Upper lobe of left lung (tissue), 6 donors: ENCODE measurements at regions not wholly inside any gene's neighbourhood (a gene's known extent, or its start where the extent isn't known, plus 50 kb on each side); places are given as distances from the start of the nearest gene placed in this dataset.

Experiments
- ATAC-seq, 2 donors: fragments of 200-7000 bp; cut with Tn5 transposase; one replicate each; pipeline ENCODE4 v1.9.1; 2022; ENCODE audit warnings: mild to moderate bottlenecking in 2 of 2, moderate library complexity in 2 of 2; ENCODE audit not compliant: low FRiP score in 2 of 2
- DNase-seq, 2 donors: peaks; one replicate each; pipeline ENCODE4 v3.0.0-alpha.2; 2019 to 2020
- H3K27ac ChIP-seq, 4 donors: fragments of 200-600 bp; sonication (generic); one replicate each; pipeline ENCODE4 v1.5.1; 2016 to 2019
- H3K27me3 ChIP-seq, 4 donors: fragments of 200-600 bp; sonication (generic); one replicate each; pipeline ENCODE4 v1.5.1; 2017 to 2019
- H3K36me3 ChIP-seq, 4 donors: fragments of 200-600 bp; sonication (generic); one replicate each; pipeline ENCODE4 v1.5.1; 2016 to 2019
- H3K4me1 ChIP-seq, 4 donors: fragments of 200-600 bp; sonication (generic); one replicate each; pipeline ENCODE4 v1.5.1; 2018 to 2019
- H3K4me3 ChIP-seq, 4 donors: fragments of 200-600 bp; sonication (generic); one replicate each; pipeline ENCODE4 v1.5.1; 2017 to 2019; ENCODE audit warnings: mild to moderate bottlenecking in 2 of 4, moderate library complexity in 1 of 4
- H3K9me3 ChIP-seq, 4 donors: fragments of 200-600 bp; sonication (generic); one replicate each; pipeline ENCODE4 v1.5.1; 2018 to 2019
- CTCF ChIP-seq, 6 experiments: fragments of 450-650 bp in 4 of 6; fragments of 200-600 bp in 2 of 6; sonication (generic) in 2 of 6; IDR thresholded peaks; one replicate each; pipeline ENCODE4 v1.5.1; 2016 to 2019; ENCODE audit warnings: antibody characterized with exemption in 6 of 6
- EP300 ChIP-seq, 4 donors: sonication (generic); formaldehyde crosslinking; IDR thresholded peaks; one replicate each; pipeline ENCODE4 v1.5.1; 2017; ENCODE audit warnings: antibody characterized with exemption in 4 of 4, control low read depth in 2 of 4
- POLR2A ChIP-seq, 4 donors: fragments of 450-650 bp; IDR thresholded peaks; one replicate each; pipeline ENCODE4 v1.5.1; 2016 to 2017; ENCODE audit warnings: antibody characterized with exemption in 4 of 4, mild to moderate bottlenecking in 2 of 4
- POLR2AphosphoS5 ChIP-seq, 2 donors: sonication (generic); formaldehyde crosslinking; IDR thresholded peaks; one replicate each; pipeline ENCODE4 v1.5.1; 2017; ENCODE audit warnings: antibody characterized with exemption in 2 of 2
- WGBS, 2 donors: methylation state at CpG; one replicate each; pipeline ENCODE4 v1.1.5; 2017 to 2018; 5-methylcytosine and 5-hydroxymethylcytosine counted together
- donor health status: DM: no; HTN: no; CAD: no; lungs with moderate emphysema.
- donor health status: DM: no; HTN: yes; CAD: no; lungs with severe emphysema.

DNA sequence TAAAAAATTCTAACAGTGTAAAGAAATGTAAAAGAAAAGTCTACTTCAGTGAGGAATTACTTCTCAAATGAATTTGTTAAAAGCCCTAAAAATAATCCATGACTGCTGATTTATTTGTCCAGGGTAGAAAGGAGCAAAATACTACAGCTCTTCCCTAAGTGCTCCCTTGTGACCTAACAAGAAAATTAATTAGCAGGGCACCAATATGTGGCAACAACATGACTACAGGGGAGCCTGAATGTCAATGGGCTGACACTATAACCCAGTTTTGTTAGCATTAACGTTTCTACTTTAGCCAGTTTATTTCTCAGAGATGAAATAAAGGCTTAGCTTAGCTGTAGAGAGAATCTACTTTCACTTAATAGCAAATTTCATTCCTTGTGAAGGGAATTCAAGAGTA, 918.9 kb upstream of the EPHA5 start:
- ATAC-seq (no peak), DNase-seq (no peak)
- Histone ChIP-seq H3K9me3 (no peaks in the 10 kb centered on the region), H3K27ac (no peak overlapping the region), H3K4me1 (no peaks in the 10 kb centered on the region), H3K36me3 (no peaks in the 10 kb centered on the region), H3K4me3 (no peak overlapping the region), H3K27me3 (no peaks in the 10 kb centered on the region)
- 36 to 40% methylated on average over 1 of the region's 1 CpG for WGBS, 2 donors
- TF ChIP-seq POLR2AphosphoS5 (IDR thresholded peaks at IDR 0.05), result no peak
- no peak for TF ChIP-seq EP300 (IDR thresholded peaks at IDR 0.05)
- no peak for TF ChIP-seq POLR2A (IDR thresholded peaks at IDR 0.05)
- TF ChIP-seq CTCF (IDR thresholded peaks at IDR 0.05), result no peak

DNA sequence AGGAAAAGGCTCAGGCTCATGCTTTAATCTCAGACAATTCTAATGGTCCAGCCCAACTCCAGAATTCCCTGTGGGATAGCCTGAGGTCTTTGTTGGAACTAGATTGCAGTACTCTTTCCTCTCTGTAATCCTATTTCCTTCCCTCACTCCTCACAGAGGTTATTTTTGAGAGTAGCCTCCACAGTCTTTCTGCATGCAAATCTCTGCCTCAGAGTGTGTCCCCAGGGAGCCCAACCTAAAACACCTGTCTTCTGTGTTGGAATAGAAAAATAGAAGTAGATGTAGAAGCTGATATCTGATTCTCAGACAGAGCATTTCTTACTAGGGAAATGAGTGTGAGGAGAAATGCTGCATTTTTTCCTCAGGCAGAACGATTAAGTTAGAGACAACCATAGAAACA, 915.5 kb upstream of the EPHA5 start:
- Histone ChIP-seq H3K27me3 (no peaks in the 10 kb centered on the region), H3K4me1 (no peaks in the 10 kb centered on the region), H3K4me3 (no peak overlapping the region), H3K36me3 (no peaks in the 10 kb centered on the region), H3K9me3 (no peaks in the 10 kb centered on the region), H3K27ac (no peak overlapping the region)
- 67 to 71% methylated on average over 1 of the region's 1 CpG for WGBS, 2 donors
- ATAC-seq (no peak), DNase-seq (no peak)
- TF ChIP-seq CTCF (IDR thresholded peaks at IDR 0.05) (no peak), EP300 (IDR thresholded peaks at IDR 0.05) (no peak), POLR2A (IDR thresholded peaks at IDR 0.05) (no peak), POLR2AphosphoS5 (IDR thresholded peaks at IDR 0.05) (no peak)

GRCh38 chr4:66577922-66578321, 907.6 kb upstream of the EPHA5 start:
- H3K4me1 ChIP-seq, result no peaks in the 10 kb centered on the region
- ATAC-seq (no peak), DNase-seq (no peak)
- 6 to 7% methylated on average over 2 of the region's 2 CpGs for WGBS, 2 donors
- no peaks in the 10 kb centered on the region for H3K27me3 ChIP-seq
- no peaks in the 10 kb centered on the region for H3K9me3 ChIP-seq
- no peak overlapping the region for H3K4me3 ChIP-seq
- TF ChIP-seq EP300 (IDR thresholded peaks at IDR 0.05), result no peak
- TF ChIP-seq POLR2A (IDR thresholded peaks at IDR 0.05), result no peak
- TF ChIP-seq CTCF (IDR thresholded peaks at IDR 0.05), result no peak
- TF ChIP-seq POLR2AphosphoS5 (IDR thresholded peaks at IDR 0.05), result no peak
- no peaks in the 10 kb centered on the region for H3K36me3 ChIP-seq
- no peak overlapping the region for H3K27ac ChIP-seq

GRCh38 chr4:66575008-66575696, 904.9 kb upstream of the EPHA5 start:
- no peaks in the 10 kb centered on the region for H3K36me3 ChIP-seq
- H3K27ac ChIP-seq, result no peak overlapping the region
- no peak for DNase-seq
- no peak for TF ChIP-seq CTCF (IDR thresholded peaks at IDR 0.05)
- no peak for TF ChIP-seq EP300 (IDR thresholded peaks at IDR 0.05)
- no peak for TF ChIP-seq POLR2A (IDR thresholded peaks at IDR 0.05)
- TF ChIP-seq POLR2AphosphoS5 (IDR thresholded peaks at IDR 0.05), result no peak
- no peaks in the 10 kb centered on the region for H3K4me1 ChIP-seq
- ATAC-seq, result peak in 1 of 2 donors; percentile 47
- H3K4me3 ChIP-seq, result no peak overlapping the region
- no peaks in the 10 kb centered on the region for H3K9me3 ChIP-seq
- 85 to 92% methylated on average over 11 of the region's 11 CpGs for WGBS, 2 donors
- no peaks in the 10 kb centered on the region for H3K27me3 ChIP-seq
